Testis (tissue), 2 donors: ENCODE measurements at regions not wholly inside any gene's neighbourhood (a gene's known extent, or its start where the extent isn't known, plus 50 kb on each side); places are given as distances from the start of the nearest gene placed in this dataset.

Source experiments
- POLR2A ChIP-seq: fragments of 450-650 bp; IDR thresholded peaks from one replicate; pipeline ENCODE4 v1.6.1; 2017; ENCODE audit warnings: antibody characterized with exemption, mild to moderate bottlenecking, moderate library complexity
- TF ChIP-seq, protein P1 (sequence below), 3 experiments: fragments of 450-650 bp in 2 of 3; fragments of 200-600 bp in 1 of 3; sonication (generic) in 1 of 3; IDR thresholded peaks; one replicate each; pipeline ENCODE4 v1.5.1; 2016 to 2019; ENCODE audit warnings: antibody characterized with exemption in 3 of 3, mild to moderate bottlenecking in 2 of 3, moderate library complexity in 1 of 3

DNA sequence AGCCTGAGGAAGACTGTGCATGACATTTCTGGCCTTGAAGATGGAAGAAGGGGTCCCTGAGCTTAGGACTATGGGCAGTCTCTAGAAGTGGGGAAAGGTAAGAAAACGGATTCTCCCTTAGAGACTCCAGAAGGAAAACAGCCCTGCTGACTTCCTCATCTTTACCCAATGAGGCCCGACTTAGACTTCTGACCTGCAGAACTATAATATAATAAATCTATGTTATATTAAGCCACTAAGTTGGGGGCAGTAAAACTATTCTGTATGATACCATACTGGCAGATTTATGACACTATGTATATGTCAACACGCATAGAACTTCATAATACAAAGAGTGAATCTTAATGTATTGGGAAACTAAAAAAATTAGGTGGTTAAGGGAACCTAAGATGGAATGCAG lies 422.0 kb downstream of the PLK2 start:
- TF ChIP-seq, protein P1, sequence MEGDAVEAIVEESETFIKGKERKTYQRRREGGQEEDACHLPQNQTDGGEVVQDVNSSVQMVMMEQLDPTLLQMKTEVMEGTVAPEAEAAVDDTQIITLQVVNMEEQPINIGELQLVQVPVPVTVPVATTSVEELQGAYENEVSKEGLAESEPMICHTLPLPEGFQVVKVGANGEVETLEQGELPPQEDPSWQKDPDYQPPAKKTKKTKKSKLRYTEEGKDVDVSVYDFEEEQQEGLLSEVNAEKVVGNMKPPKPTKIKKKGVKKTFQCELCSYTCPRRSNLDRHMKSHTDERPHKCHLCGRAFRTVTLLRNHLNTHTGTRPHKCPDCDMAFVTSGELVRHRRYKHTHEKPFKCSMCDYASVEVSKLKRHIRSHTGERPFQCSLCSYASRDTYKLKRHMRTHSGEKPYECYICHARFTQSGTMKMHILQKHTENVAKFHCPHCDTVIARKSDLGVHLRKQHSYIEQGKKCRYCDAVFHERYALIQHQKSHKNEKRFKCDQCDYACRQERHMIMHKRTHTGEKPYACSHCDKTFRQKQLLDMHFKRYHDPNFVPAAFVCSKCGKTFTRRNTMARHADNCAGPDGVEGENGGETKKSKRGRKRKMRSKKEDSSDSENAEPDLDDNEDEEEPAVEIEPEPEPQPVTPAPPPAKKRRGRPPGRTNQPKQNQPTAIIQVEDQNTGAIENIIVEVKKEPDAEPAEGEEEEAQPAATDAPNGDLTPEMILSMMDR (IDR thresholded peaks at IDR 0.05), result no peak
- no peak for TF ChIP-seq POLR2A
